MCF 10A (cell line): ENCODE measurements at regions not wholly inside any gene's neighbourhood (a gene's known extent, or its start where the extent isn't known, plus 50 kb on each side); places are given as distances from the start of the nearest gene placed in this dataset.

ENCODE experiments used
- BruUV-seq: library from RNA; stranded (reverse); fragments of 400-500 nt; replicated peaks from 2 replicates; lab custom pipeline; 2021; lab: Mats Ljungman, UMichigan
- CTCF ChIA-PET: fragments of 300-600 bp; sonication (Branson Sonifier 250); formaldehyde crosslinking; extraction: SDS; loops from one replicate; lab custom pipeline; 2021; ENCODE audit warnings: antibody characterized with exemption, inconsistent platforms; lab: Yijun Ruan, JAX
- POLR2A ChIA-PET: fragments of 300-600, 350-650 bp; sonication (Branson Sonifier 250); formaldehyde crosslinking; extraction: SDS; loops from one replicate; lab custom pipeline; 2020; ENCODE audit warnings: antibody characterized with exemption, inconsistent platforms; lab: Yijun Ruan, JAX
- DNase-seq: peaks from one replicate; pipeline ENCODE4 v3.0.0-alpha.2; 2018; ENCODE audit not compliant: unreplicated experiment
- H3K27ac Mint-ChIP-seq: one replicate; pipeline ENCODE4 v1.8.0; 2022; ENCODE audit warnings: mild to moderate bottlenecking, low read depth, mixed read lengths; ENCODE audit not compliant: unreplicated experiment
- H3K27me3 Mint-ChIP-seq: one replicate; pipeline ENCODE4 v1.8.0; 2022; ENCODE audit warnings: mixed read lengths; ENCODE audit not compliant: insufficient read depth, unreplicated experiment
- H3K36me3 Mint-ChIP-seq: one replicate; pipeline ENCODE4 v1.8.0; 2022; ENCODE audit warnings: mild to moderate bottlenecking, moderate library complexity, mixed read lengths; ENCODE audit not compliant: insufficient read depth, unreplicated experiment
- H3K4me1 Mint-ChIP-seq: one replicate; pipeline ENCODE4 v1.8.0; 2022; ENCODE audit warnings: mixed read lengths; ENCODE audit not compliant: insufficient read depth, unreplicated experiment
- H3K4me3 Mint-ChIP-seq: one replicate; pipeline ENCODE4 v1.8.0; 2022; ENCODE audit warnings: mild to moderate bottlenecking, moderate library complexity, mixed read lengths; ENCODE audit not compliant: unreplicated experiment
- H3K9me3 Mint-ChIP-seq: one replicate; pipeline ENCODE4 v1.8.0; 2022; ENCODE audit warnings: mixed read lengths; ENCODE audit not compliant: unreplicated experiment
- intact Hi-C: fragments of 100-400 bp; cut with micrococcal nuclease; formaldehyde crosslinking; loops from 2 replicates; pipeline ENCODE4 v1.14.1; 2022
- TF ChIP-seq, protein P1 (sequence below): fragments of 200-600 bp; IDR thresholded peaks from one replicate; pipeline ENCODE4 v1.8.0; 2022; ENCODE audit warnings: antibody characterized with exemption, mild to moderate bottlenecking; ENCODE audit not compliant: unreplicated experiment

GRCh38 chr6:145244349-145245100 lies 490.8 kb downstream of the EPM2A start:
- TF ChIP-seq, protein P1, sequence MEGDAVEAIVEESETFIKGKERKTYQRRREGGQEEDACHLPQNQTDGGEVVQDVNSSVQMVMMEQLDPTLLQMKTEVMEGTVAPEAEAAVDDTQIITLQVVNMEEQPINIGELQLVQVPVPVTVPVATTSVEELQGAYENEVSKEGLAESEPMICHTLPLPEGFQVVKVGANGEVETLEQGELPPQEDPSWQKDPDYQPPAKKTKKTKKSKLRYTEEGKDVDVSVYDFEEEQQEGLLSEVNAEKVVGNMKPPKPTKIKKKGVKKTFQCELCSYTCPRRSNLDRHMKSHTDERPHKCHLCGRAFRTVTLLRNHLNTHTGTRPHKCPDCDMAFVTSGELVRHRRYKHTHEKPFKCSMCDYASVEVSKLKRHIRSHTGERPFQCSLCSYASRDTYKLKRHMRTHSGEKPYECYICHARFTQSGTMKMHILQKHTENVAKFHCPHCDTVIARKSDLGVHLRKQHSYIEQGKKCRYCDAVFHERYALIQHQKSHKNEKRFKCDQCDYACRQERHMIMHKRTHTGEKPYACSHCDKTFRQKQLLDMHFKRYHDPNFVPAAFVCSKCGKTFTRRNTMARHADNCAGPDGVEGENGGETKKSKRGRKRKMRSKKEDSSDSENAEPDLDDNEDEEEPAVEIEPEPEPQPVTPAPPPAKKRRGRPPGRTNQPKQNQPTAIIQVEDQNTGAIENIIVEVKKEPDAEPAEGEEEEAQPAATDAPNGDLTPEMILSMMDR = no peak
- POLR2A ChIA-PET = interaction anchor here (0.6 to 0.7 kb wide), 3 partner anchors 9 to 312 kb away, joined by 3 read pairs; no protein-coding TSS in a partner anchor
- intact Hi-C loops = no loop called here
- Mint-ChIP-seq H3K27me3 (no peaks in the 10 kb centered on the region), H3K36me3 (no peaks in the 10 kb centered on the region), H3K27ac (no peak overlapping the region), H3K9me3 (no peaks in the 10 kb centered on the region), H3K4me1 (peaks cover 13% of the 10 kb centered on the region), H3K4me3 (no peak overlapping the region)
- no TSS peak for BruUV-seq
- peak; percentile 9 for DNase-seq
- CTCF ChIA-PET = interaction anchor here (1.2 kb wide), 1 partner anchor 389 kb away, joined by 4 read pairs; no protein-coding TSS in a partner anchor

- Mint-ChIP-seq H3K36me3 (no peaks in the 10 kb centered on the region), H3K27me3 (no peaks in the 10 kb centered on the region), H3K9me3 (no peaks in the 10 kb centered on the region), H3K27ac (no peak overlapping the region), H3K4me1 (peaks cover 13% of the 10 kb centered on the region), H3K4me3 (no peak overlapping the region)
- no TSS peak for BruUV-seq
- intact Hi-C loops = no loop called here
- DNase-seq = no peak
- TF ChIP-seq, protein P1 = no peak
- POLR2A ChIA-PET = interaction anchor here (0.6 to 0.7 kb wide), 2 partner anchors 8 to 247 kb away, joined by 3 read pairs; no protein-coding TSS in a partner anchor
- CTCF ChIA-PET = interaction anchor here (1.2 kb wide), 1 partner anchor 388 kb away, joined by 4 read pairs; no protein-coding TSS in a partner anchor
Measured at GRCh38 chr6:145245119-145245518, 490.2 kb downstream of the EPM2A start.

GRCh38 chr6:145247692-145248419 lies 487.5 kb downstream of the EPM2A start:
- TF ChIP-seq, protein P1 = no peak
- Mint-ChIP-seq H3K27ac (peak overlapping the region; percentile 13), H3K4me1 (peaks cover 7% of the 10 kb centered on the region), H3K4me3 (peak overlapping the region; percentile 42), H3K9me3 (no peaks in the 10 kb centered on the region), H3K27me3 (no peaks in the 10 kb centered on the region), H3K36me3 (no peaks in the 10 kb centered on the region)
- DNase-seq = peak; percentile 83
- BruUV-seq = no TSS peak
- POLR2A ChIA-PET = no interaction called here
- intact Hi-C loops = no loop called here
- CTCF ChIA-PET = interaction anchor here (0.6 to 1.2 kb wide), 3 partner anchors 126 to 1280 kb away, joined by 3 to 5 read pairs (median 5); no protein-coding TSS in a partner anchor

- intact Hi-C loops = no loop called here
- H3K4me3 Mint-ChIP-seq = no peak overlapping the region
- ChIA-PET CTCF (no interaction called here), POLR2A (interaction anchor here (0.8 kb wide), 1 partner anchor 9 kb away, joined by 3 read pairs; no protein-coding TSS in a partner anchor)
- H3K36me3 Mint-ChIP-seq = no peaks in the 10 kb centered on the region
- no peaks in the 10 kb centered on the region for H3K9me3 Mint-ChIP-seq
- TF ChIP-seq, protein P1 = no peak
- no peaks in the 10 kb centered on the region for H3K27me3 Mint-ChIP-seq
- no peak for DNase-seq
- peaks cover 7% of the 10 kb centered on the region for H3K4me1 Mint-ChIP-seq
- H3K27ac Mint-ChIP-seq = no peak overlapping the region
- no TSS peak for BruUV-seq
Measured at GRCh38 chr6:145250436-145250835, 484.9 kb downstream of the EPM2A start.
